Panc1 (cell line): ENCODE measurements at regions not wholly inside any gene's neighbourhood (a gene's known extent, or its start where the extent isn't known, plus 50 kb on each side); places are given as distances from the start of the nearest gene placed in this dataset.

ENCODE experiments used
- ATAC-seq: fragments of 200-7000 bp; cut with Tn5 transposase; 2 replicates; pipeline ENCODE4 v1.9.1; 2020; ENCODE audit warnings: mild to moderate bottlenecking, moderate library complexity
- BruUV-seq: library from RNA; stranded (reverse); fragments of 400-500 nt; replicated peaks from 2 replicates; lab custom pipeline; 2021; lab: Mats Ljungman, UMichigan
- CTCF ChIA-PET: fragments of 300-600 bp; sonication (Branson Sonifier 250); formaldehyde crosslinking; loops from one replicate; lab custom pipeline; 2022; ENCODE audit warnings: antibody characterized with exemption; lab: Charles Lee
- POLR2A ChIA-PET: fragments of 300-600 bp; sonication (Branson Sonifier 250); formaldehyde crosslinking; loops from one replicate; lab custom pipeline; 2022; ENCODE audit warnings: antibody characterized with exemption; lab: Charles Lee
- DNase-seq: peaks from one replicate; pipeline ENCODE4 v3.0.0-alpha.2; 2010; ENCODE audit warnings: low read depth, low spot score
- H3K27ac ChIP-seq: 2 replicates; pipeline ENCODE4 v1.5.1; 2011; ENCODE audit warnings: mild to moderate bottlenecking, low read length, inconsistent platforms
- H3K27me3 ChIP-seq: fragments of 200-500 bp; sonication (Bioruptor generic); 2 replicates; pipeline ENCODE4 v1.6.0; 2014; ENCODE audit warnings: low read length, inconsistent platforms; ENCODE audit not compliant: control insufficient read depth, insufficient read depth
- H3K36me3 ChIP-seq: fragments of 200-500 bp; sonication (Bioruptor generic); 2 replicates; pipeline ENCODE4 v1.5.1; 2014; ENCODE audit warnings: inconsistent platforms, mild to moderate bottlenecking, low read length, moderate library complexity; ENCODE audit not compliant: control insufficient read depth, insufficient read depth
- H3K4me1 ChIP-seq: 2 replicates; pipeline ENCODE4 v1.5.1; 2011; ENCODE audit warnings: inconsistent platforms, mild to moderate bottlenecking, low read length, moderate library complexity; ENCODE audit not compliant: control insufficient read depth, insufficient read depth
- H3K4me3 ChIP-seq, 2 experiments: 2 replicates each; pipeline ENCODE4 v1.5.1; 2011 to 2012; ENCODE audit warnings: low read depth in 2 of 2, low read length in 2 of 2, mild to moderate bottlenecking in 2 of 2, inconsistent platforms in 1 of 2, moderate library complexity in 1 of 2
- H3K9me3 ChIP-seq: fragments of 200-500 bp; sonication (Bioruptor generic); 2 replicates; pipeline ENCODE4 v1.5.1; 2014; ENCODE audit warnings: low read depth, mild to moderate bottlenecking, inconsistent platforms, low read length, moderate library complexity; ENCODE audit not compliant: control insufficient read depth, insufficient read depth
- POLR2AphosphoS5 ChIP-seq: IDR thresholded peaks from 2 replicates; pipeline ENCODE4 v1.6.1; 2012; ENCODE audit warnings: mild to moderate bottlenecking, low read depth, low read length, moderate library complexity
- SIN3A ChIP-seq: IDR thresholded peaks from 2 replicates; pipeline ENCODE4 v1.6.1; 2012; ENCODE audit warnings: low read depth, mild to moderate bottlenecking, low read length, moderate library complexity, borderline replicate concordance; ENCODE audit not compliant: insufficient read depth
- TCF7L2 ChIP-seq: IDR thresholded peaks from 2 replicates; pipeline ENCODE4 v1.6.1; 2011; ENCODE audit warnings: mild to moderate bottlenecking, low read depth, low read length, inconsistent platforms
- in situ Hi-C: cut with HindIII; loops from 2 replicates; pipeline ENCODE4 v1.10.0; 2016; ENCODE audit warnings: low sequenced_read_pairs, low pct_unique_long_range_greater_than_20kb
- intact Hi-C: fragments of 100-400 bp; cut with micrococcal nuclease; formaldehyde crosslinking; loops from one replicate; pipeline ENCODE4 v1.10.0; 2022; ENCODE audit not compliant: unreplicated experiment
- TF ChIP-seq, protein P1 (sequence below): fragments of 450-650 bp; IDR thresholded peaks from 2 replicates; pipeline ENCODE4 v1.5.1; 2017; ENCODE audit warnings: mild to moderate bottlenecking
- TF ChIP-seq, protein P2 (sequence below), 2 experiments: IDR thresholded peaks; 2 replicates each; pipeline ENCODE4 v1.6.1; 2011 to 2012; ENCODE audit warnings: low read depth in 2 of 2, control low read depth in 1 of 2, low read length in 1 of 2, mild to moderate bottlenecking in 1 of 2, moderate library complexity in 1 of 2; ENCODE audit not compliant: insufficient read depth in 1 of 2

DNA sequence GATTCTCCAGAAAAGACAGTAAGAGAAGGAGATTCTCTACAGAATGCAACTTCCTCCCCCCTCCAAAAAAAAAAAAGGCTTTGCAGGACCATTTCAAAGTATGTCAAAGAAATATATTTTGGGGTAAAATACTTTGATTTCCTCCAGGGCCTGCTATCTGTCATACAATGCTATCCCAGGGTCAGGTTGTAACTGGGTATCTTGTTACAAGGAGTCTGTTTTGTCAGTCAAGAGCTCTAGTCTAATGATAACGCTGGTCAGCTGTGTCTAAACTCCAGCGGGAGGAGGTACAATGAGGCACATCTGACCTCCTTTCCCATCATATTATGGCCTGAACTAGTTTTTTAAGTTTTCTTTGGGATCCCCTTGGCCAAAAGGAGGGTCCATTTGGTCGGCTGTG is 408.4 kb upstream of the CDH5 start:
- no peaks in the 10 kb centered on the region for H3K9me3 ChIP-seq
- BruUV-seq = no TSS peak
- ATAC-seq = no peak
- no peak overlapping the region for H3K27ac ChIP-seq
- ChIA-PET CTCF (no interaction called here), POLR2A (no interaction called here)
- intact Hi-C loops (no loop called here), in situ Hi-C loops (no loop called here)
- H3K27me3 ChIP-seq = no peaks in the 10 kb centered on the region
- DNase-seq = no peak
- no peaks in the 10 kb centered on the region for H3K4me1 ChIP-seq
- TF ChIP-seq, protein P1, sequence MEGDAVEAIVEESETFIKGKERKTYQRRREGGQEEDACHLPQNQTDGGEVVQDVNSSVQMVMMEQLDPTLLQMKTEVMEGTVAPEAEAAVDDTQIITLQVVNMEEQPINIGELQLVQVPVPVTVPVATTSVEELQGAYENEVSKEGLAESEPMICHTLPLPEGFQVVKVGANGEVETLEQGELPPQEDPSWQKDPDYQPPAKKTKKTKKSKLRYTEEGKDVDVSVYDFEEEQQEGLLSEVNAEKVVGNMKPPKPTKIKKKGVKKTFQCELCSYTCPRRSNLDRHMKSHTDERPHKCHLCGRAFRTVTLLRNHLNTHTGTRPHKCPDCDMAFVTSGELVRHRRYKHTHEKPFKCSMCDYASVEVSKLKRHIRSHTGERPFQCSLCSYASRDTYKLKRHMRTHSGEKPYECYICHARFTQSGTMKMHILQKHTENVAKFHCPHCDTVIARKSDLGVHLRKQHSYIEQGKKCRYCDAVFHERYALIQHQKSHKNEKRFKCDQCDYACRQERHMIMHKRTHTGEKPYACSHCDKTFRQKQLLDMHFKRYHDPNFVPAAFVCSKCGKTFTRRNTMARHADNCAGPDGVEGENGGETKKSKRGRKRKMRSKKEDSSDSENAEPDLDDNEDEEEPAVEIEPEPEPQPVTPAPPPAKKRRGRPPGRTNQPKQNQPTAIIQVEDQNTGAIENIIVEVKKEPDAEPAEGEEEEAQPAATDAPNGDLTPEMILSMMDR = no peak
- TF ChIP-seq POLR2AphosphoS5 (no peak), SIN3A (no peak), TCF7L2 (no peak)
- TF ChIP-seq, protein P2, sequence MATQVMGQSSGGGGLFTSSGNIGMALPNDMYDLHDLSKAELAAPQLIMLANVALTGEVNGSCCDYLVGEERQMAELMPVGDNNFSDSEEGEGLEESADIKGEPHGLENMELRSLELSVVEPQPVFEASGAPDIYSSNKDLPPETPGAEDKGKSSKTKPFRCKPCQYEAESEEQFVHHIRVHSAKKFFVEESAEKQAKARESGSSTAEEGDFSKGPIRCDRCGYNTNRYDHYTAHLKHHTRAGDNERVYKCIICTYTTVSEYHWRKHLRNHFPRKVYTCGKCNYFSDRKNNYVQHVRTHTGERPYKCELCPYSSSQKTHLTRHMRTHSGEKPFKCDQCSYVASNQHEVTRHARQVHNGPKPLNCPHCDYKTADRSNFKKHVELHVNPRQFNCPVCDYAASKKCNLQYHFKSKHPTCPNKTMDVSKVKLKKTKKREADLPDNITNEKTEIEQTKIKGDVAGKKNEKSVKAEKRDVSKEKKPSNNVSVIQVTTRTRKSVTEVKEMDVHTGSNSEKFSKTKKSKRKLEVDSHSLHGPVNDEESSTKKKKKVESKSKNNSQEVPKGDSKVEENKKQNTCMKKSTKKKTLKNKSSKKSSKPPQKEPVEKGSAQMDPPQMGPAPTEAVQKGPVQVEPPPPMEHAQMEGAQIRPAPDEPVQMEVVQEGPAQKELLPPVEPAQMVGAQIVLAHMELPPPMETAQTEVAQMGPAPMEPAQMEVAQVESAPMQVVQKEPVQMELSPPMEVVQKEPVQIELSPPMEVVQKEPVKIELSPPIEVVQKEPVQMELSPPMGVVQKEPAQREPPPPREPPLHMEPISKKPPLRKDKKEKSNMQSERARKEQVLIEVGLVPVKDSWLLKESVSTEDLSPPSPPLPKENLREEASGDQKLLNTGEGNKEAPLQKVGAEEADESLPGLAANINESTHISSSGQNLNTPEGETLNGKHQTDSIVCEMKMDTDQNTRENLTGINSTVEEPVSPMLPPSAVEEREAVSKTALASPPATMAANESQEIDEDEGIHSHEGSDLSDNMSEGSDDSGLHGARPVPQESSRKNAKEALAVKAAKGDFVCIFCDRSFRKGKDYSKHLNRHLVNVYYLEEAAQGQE (IDR thresholded peaks at IDR 0.05; ENCODE audit: insufficient read depth in 1 of 2, low read depth in 2 of 2, low read length in 1 of 2) = no peak
- H3K36me3 ChIP-seq = no peaks in the 10 kb centered on the region
- no peak overlapping the region for H3K4me3 ChIP-seq

DNA sequence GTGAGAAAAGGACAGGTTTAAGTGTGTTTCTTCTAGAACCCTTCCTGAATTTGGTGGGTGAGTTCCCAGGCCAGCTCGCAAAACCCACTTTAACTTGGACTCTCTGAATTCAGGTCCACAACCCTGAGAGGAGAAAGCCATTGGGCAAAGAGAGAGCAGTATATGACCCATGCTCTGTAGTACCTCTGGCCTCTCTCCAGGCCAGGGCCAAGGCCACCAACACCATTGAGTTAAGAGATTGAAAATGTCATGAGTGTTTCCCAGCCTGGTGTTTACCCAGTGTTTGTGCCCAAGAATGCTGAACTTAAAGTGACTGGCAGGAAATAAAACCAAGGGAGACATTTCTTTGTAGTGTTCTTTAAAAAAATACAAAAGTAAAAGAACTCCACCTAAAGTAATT is 410.4 kb upstream of the CDH5 start:
- ATAC-seq (no peak), DNase-seq (no peak)
- in situ Hi-C loops (no loop called here), intact Hi-C loops (no loop called here)
- Histone ChIP-seq H3K9me3 (no peaks in the 10 kb centered on the region), H3K4me1 (no peaks in the 10 kb centered on the region), H3K27ac (no peak overlapping the region), H3K4me3 (no peak overlapping the region), H3K27me3 (no peaks in the 10 kb centered on the region), H3K36me3 (no peaks in the 10 kb centered on the region)
- ChIA-PET CTCF (no interaction called here), POLR2A (no interaction called here)
- BruUV-seq = no TSS peak
- no peak for TF ChIP-seq POLR2AphosphoS5
- TF ChIP-seq, protein P2 (IDR thresholded peaks at IDR 0.05; ENCODE audit: insufficient read depth in 1 of 2, low read depth in 2 of 2, low read length in 1 of 2) = no peak
- TF ChIP-seq SIN3A = no peak
- no peak for TF ChIP-seq TCF7L2
- TF ChIP-seq, protein P1 = no peak
